GM12892 (cell line): ENCODE measurements at regions not wholly inside any gene's neighbourhood (a gene's known extent, or its start where the extent isn't known, plus 50 kb on each side); places are given as distances from the start of the nearest gene placed in this dataset.

Source experiments
- POLR2A ChIP-seq: IDR thresholded peaks from 2 replicates; pipeline ENCODE4 v1.6.1; 2011; ENCODE audit warnings: low read depth, low read length, control low read depth
- POLR2AphosphoS5 ChIP-seq: IDR thresholded peaks from 2 replicates; pipeline ENCODE4 v1.6.1; 2011; ENCODE audit warnings: low read depth, low read length, control low read depth
- TAF1 ChIP-seq: IDR thresholded peaks from 2 replicates; pipeline ENCODE4 v1.6.1; 2011; ENCODE audit warnings: low read depth, mild to moderate bottlenecking, control low read depth, low read length, borderline replicate concordance

- TF ChIP-seq POLR2AphosphoS5, result no peak
- TF ChIP-seq TAF1, result no peak
- TF ChIP-seq POLR2A, result no peak
These were observed 193.2 kb downstream of the C1orf94 start for GRCh38 chr1:34369701-34370455.
